ENCODE measurements at regions not wholly inside any gene's neighbourhood (a gene's known extent, or its start where the extent isn't known, plus 50 kb on each side); places are given as distances from the start of the nearest gene placed in this dataset.
A peak's percentile ranks its signal among the peaks of the same experiment; 100 is the strongest.
"Not testable (repeated sequence)": the region's sequence is repeated elsewhere in the genome, so short reads cannot be mapped to it uniquely, and the experiment has no call there.

DNA sequence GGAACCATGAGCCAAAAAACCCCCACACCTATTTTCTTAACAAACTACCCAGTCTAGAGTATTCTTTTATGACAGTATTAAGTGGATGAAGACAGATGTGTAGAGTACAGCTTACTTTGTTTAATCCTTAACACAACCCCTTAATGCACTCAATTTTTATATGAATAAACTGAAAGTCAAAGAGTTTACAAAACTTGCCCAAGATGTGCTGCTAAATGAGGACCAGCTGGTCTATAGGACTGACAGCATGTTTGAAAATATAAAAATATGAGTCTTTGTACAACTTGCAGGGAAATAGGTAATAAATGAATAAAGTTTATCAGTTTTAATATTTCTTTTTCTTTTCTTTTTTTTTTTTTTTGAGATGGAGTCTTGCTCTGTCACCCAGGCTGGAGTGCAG, 102.3 kb downstream of the ZFY start:
- Mint-ChIP-seq H3K4me1 (peaks cover 21% of the 10 kb centered on the region), H3K36me3 (peaks cover 5% of the 10 kb centered on the region), H3K9me3 (peaks cover 2% of the 10 kb centered on the region), H3K4me3 (no peak overlapping the region), H3K27me3 (no peaks in the 10 kb centered on the region), H3K27ac (no peak overlapping the region)
- ATAC-seq (ENCODE audit: low read depth), result no peak
- DNase-seq (ENCODE audit: low spot score in 2 of 2), result no peak

GRCh38 chrY:3040415-3040814, 105.2 kb downstream of the ZFY start:
- Mint-ChIP-seq H3K36me3 (no peaks in the 10 kb centered on the region), H3K4me3 (no peak overlapping the region), H3K27me3 (no peaks in the 10 kb centered on the region), H3K27ac (peak overlapping the region; percentile 84), H3K9me3 (no peaks in the 10 kb centered on the region), H3K4me1 (peaks cover 22% of the 10 kb centered on the region)
- no peak for ATAC-seq (ENCODE audit: low read depth)
- no peak for DNase-seq (ENCODE audit: low spot score in 2 of 2)

DNA sequence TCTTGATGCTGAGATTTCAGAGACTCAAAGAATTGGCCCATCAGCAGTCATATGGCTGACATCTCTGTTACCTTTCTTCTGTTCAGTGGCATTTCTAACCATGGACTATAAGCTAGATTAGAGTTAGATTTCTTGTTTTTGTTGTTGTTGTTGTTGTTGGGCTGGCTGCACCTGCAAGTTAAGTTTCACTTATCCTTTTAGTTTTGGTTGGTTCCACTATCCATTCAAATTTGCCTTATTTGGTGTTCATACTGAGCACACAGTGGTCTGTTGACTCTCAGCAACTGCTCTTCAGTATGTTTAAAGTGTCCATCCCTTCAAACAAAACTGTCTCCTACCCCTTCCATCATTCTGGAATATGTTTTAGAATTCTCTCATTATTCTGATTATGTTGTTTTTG, 106.8 kb downstream of the ZFY start:
- Mint-ChIP-seq H3K27ac (no peak overlapping the region), H3K4me3 (no peak overlapping the region), H3K27me3 (no peaks in the 10 kb centered on the region), H3K4me1 (peaks cover 34% of the 10 kb centered on the region), H3K9me3 (no peaks in the 10 kb centered on the region), H3K36me3 (peaks cover 1% of the 10 kb centered on the region)
- ATAC-seq (ENCODE audit: low read depth), result no peak
- DNase-seq (ENCODE audit: low spot score in 2 of 2), result no peak

DNA sequence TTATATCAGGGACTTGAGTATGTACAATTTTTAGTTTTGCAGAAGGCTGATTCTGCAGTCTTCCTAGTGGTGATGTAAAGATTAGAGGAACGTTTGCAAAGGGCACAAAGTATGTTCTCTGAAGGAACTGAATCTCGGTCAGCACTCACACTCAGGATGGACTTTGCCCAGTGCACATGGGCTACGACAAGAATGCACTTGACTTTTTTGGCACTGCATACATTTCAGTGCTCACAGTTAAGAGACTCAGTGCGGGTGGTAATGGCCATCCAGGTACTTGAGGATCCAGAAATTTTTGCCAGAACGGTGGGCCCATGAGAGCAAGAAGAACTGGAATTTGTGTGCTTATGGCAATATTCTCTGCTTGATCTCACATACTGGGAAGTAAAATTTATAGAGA, 107.7 kb downstream of the ZFY start:
- H3K27ac Mint-ChIP-seq, result no peak overlapping the region

GRCh38 chrY:3045048-3045447, 109.9 kb downstream of the ZFY start:
- DNase-seq (ENCODE audit: low spot score in 2 of 2), result no peak
- Mint-ChIP-seq H3K27me3 (no peaks in the 10 kb centered on the region), H3K4me3 (no peak overlapping the region), H3K9me3 (peaks cover 1% of the 10 kb centered on the region), H3K36me3 (peaks cover 7% of the 10 kb centered on the region), H3K27ac (no peak overlapping the region), H3K4me1 (peaks cover 40% of the 10 kb centered on the region)
- peak; percentile 68 for ATAC-seq (ENCODE audit: low read depth)

More for the DNA sequence above, 107.7 kb downstream of the ZFY start:
- Mint-ChIP-seq H3K27me3 (no peaks in the 10 kb centered on the region), H3K9me3 (peaks cover 1% of the 10 kb centered on the region), H3K36me3 (peaks cover 4% of the 10 kb centered on the region), H3K4me3 (no peak overlapping the region), H3K4me1 (peaks cover 37% of the 10 kb centered on the region)
- ATAC-seq (ENCODE audit: low read depth), result no peak
- DNase-seq (ENCODE audit: low spot score in 2 of 2), result no peak

DNA sequence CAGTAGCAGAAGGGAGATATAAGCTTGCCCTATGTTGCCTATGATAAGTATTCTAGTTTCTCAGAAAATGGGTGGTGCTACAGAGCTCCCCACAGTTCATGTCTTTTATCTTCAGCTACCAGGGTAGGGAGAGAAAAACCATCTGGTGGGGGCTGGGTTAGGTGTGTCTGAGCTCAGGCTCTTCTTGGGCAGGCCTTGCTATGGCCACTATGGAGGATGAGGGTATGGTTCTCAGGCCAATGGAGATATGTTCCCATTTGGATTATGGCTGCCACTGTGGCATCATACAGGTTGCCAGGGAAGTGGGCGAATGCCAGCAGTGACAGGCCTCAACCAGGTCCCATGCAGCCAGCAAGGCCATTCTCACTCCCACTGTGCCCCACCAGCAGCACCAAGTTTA, 120.3 kb downstream of the ZFY start:
- not testable (repeated sequence) for DNase-seq (ENCODE audit: low spot score in 2 of 2); H3K4me3 Mint-ChIP-seq; H3K36me3 Mint-ChIP-seq; H3K27me3 Mint-ChIP-seq; H3K4me1 Mint-ChIP-seq; H3K27ac Mint-ChIP-seq; H3K9me3 Mint-ChIP-seq; ATAC-seq (ENCODE audit: low read depth)

- not testable (repeated sequence) for DNase-seq (ENCODE audit: low spot score in 2 of 2); H3K4me1 Mint-ChIP-seq; H3K36me3 Mint-ChIP-seq; H3K9me3 Mint-ChIP-seq; H3K27me3 Mint-ChIP-seq; H3K27ac Mint-ChIP-seq; H3K4me3 Mint-ChIP-seq
- peak; percentile 35 for ATAC-seq (ENCODE audit: low read depth)
Measured at GRCh38 chrY:3058342-3058741, 123.2 kb downstream of the ZFY start.

DNA sequence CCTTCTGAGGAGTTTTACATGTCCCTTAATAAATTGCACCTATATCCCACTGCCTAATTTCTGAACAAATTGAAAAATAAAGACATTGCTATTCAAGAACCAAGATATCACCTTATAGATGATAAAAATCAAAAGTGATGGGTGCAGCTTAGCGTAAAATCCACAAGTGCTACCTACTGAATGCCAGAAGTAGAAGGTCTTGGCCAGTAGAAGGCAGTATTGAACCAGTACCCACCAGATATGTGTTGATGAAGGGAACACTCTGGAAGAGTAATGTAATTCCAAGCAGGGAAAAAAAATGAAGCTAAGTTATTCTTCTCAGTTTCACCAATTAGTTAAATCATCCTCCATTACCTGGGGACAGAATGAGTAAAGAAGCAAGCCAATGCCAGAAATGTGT, 125.5 kb downstream of the ZFY start:
- not testable (repeated sequence) for ATAC-seq (ENCODE audit: low read depth); H3K27ac Mint-ChIP-seq; H3K36me3 Mint-ChIP-seq; H3K4me1 Mint-ChIP-seq; H3K27me3 Mint-ChIP-seq; H3K9me3 Mint-ChIP-seq; DNase-seq (ENCODE audit: low spot score in 2 of 2); H3K4me3 Mint-ChIP-seq

DNA sequence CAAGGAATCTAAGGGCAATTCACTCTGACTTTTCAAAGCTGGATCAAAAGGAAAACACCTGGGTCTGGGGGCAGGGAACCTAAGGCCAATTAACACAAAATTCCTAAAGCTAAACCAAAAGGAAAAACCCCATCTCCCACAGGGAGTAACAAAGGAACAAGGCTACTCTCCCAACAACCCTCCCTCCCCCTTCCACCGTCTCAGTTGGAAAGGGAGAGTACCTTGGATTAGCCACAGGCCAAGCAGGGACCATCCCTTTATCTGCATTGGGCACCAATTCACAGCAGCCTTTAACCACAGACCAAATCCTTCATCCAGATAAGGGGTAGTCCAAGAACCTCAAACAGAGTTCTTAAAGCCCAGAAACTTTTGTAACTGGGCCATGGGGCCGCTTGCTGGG, 153.0 kb downstream of the ZFY start:
- H3K4me3 Mint-ChIP-seq; H3K27me3 Mint-ChIP-seq; H3K36me3 Mint-ChIP-seq; H3K4me1 Mint-ChIP-seq; DNase-seq (ENCODE audit: low spot score in 2 of 2); ATAC-seq (ENCODE audit: low read depth); H3K9me3 Mint-ChIP-seq; H3K27ac Mint-ChIP-seq: not testable (repeated sequence)

DNA sequence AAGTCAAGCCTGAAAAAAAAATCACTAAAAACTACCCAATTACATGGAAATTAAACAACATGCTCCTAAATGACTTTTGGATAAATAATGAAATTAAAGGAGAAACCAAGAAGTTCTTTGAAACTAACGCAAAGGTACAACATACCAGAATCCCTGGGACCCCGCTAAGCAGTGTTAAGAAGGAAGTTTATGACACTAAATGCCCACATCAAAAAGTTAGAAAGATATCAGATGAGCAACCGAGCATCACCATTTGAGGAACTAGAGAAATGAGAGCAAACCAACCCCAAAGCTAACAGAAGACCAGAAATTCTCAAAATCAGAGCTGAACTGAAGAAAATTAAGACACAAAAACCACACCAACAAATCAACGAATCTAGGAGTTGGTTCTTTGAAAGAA, 173.5 kb downstream of the ZFY start:
- not testable (repeated sequence) for H3K36me3 Mint-ChIP-seq; DNase-seq (ENCODE audit: low spot score in 2 of 2); H3K27me3 Mint-ChIP-seq; H3K27ac Mint-ChIP-seq; ATAC-seq (ENCODE audit: low read depth); H3K9me3 Mint-ChIP-seq; H3K4me3 Mint-ChIP-seq; H3K4me1 Mint-ChIP-seq

DNA sequence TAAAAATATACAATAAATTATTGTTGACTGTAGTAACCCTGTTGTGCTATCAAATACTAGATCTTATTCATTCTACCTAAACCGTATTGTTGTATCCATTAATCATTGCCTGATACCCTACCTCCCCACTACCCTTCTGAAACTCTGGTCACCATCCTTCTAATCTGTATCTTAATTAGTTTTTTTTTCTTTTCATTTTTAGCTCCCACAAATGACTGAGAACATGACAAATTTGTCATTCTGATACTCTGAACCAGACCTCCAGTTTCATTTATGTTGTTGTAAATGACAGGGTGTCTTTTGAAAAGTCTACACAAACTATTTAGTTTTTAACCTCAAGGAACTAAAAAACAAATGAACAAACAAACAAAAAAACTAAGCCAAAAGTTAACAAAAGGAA, 185.1 kb downstream of the ZFY start:
- not testable (repeated sequence) for ATAC-seq (ENCODE audit: low read depth); H3K4me3 Mint-ChIP-seq; DNase-seq (ENCODE audit: low spot score in 2 of 2); H3K27me3 Mint-ChIP-seq; H3K36me3 Mint-ChIP-seq; H3K9me3 Mint-ChIP-seq; H3K27ac Mint-ChIP-seq; H3K4me1 Mint-ChIP-seq

DNA sequence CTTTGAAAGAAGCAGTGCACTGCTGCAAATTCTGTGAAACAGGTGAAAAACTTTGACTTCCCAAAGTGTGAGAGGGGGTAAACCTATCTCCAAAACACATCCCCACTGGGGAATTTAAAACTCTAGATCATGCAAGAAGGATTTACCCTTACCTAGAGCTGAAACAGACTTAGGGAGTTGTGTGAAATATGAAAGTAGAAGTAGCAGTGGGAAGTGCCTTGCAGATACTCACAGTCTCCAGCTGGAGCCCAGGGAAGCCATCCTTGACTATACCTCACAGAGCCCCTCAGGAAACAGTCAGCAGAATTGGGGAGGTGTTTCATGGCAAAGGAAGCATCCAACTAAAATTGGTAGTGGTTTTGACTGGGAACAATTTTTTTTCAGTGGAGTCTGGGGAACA, 185.5 kb downstream of the ZFY start:
- not testable (repeated sequence) for DNase-seq (ENCODE audit: low spot score in 2 of 2); H3K4me3 Mint-ChIP-seq; H3K9me3 Mint-ChIP-seq; ATAC-seq (ENCODE audit: low read depth); H3K27ac Mint-ChIP-seq; H3K36me3 Mint-ChIP-seq; H3K27me3 Mint-ChIP-seq; H3K4me1 Mint-ChIP-seq

DNA sequence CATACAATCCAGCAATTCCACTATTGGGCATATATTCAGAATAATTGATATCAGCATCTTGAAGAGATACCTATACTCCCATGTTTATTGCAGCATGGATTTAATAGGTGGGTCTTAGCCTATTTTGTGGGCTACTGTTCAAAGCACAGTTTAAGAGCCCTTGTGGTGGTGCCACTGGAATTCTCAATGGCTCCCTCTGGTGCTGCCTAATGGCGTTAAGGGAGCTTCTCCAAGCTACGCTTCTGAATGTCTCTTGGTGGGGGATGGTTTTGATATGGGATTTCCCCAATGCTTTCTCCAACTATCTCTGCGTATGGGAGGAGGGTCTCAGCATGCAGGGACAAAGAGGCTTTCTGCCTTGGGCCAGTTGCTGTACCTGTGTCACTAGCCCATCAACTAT, 188.3 kb downstream of the ZFY start:
- not testable (repeated sequence) for DNase-seq (ENCODE audit: low spot score in 2 of 2); ATAC-seq (ENCODE audit: low read depth)

GRCh38 chrY:3171074-3171473, 235.9 kb downstream of the ZFY start:
- ATAC-seq (ENCODE audit: low read depth); H3K4me1 Mint-ChIP-seq; H3K36me3 Mint-ChIP-seq; DNase-seq (ENCODE audit: low spot score in 2 of 2); H3K27me3 Mint-ChIP-seq; H3K27ac Mint-ChIP-seq; H3K4me3 Mint-ChIP-seq; H3K9me3 Mint-ChIP-seq: not testable (repeated sequence)

More for the DNA sequence above, 188.3 kb downstream of the ZFY start:
- not testable (repeated sequence) for H3K4me3 Mint-ChIP-seq, H3K4me1 Mint-ChIP-seq, H3K9me3 Mint-ChIP-seq, H3K36me3 Mint-ChIP-seq, H3K27ac Mint-ChIP-seq, H3K27me3 Mint-ChIP-seq

GRCh38 chrY:3195035-3195434, 259.9 kb downstream of the ZFY start:
- H3K4me3 Mint-ChIP-seq; H3K36me3 Mint-ChIP-seq; DNase-seq (ENCODE audit: low spot score in 2 of 2); H3K9me3 Mint-ChIP-seq; H3K4me1 Mint-ChIP-seq; H3K27ac Mint-ChIP-seq; ATAC-seq (ENCODE audit: low read depth); H3K27me3 Mint-ChIP-seq: not testable (repeated sequence)

DNA sequence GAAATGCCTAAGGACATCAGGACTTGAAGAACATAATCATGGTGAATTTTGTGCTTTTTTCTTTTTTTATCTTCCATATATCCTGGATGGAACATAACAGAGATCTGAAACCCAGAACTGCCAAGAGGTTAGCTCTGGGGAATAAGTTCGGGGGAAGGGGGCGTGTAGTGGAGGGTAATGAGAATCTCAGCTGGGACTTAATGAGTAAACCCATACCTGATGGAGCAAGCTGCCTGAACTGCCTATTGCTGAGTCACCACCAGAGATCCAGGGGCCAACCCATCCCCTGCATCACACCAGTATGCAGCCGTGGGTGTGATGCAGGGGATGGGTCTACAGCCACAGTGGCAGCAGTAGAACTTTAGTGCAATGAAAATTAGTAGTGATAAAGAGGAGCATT, 267.1 kb downstream of the ZFY start:
- H3K36me3 Mint-ChIP-seq; H3K27me3 Mint-ChIP-seq; H3K9me3 Mint-ChIP-seq; DNase-seq (ENCODE audit: low spot score in 2 of 2); H3K4me1 Mint-ChIP-seq; H3K4me3 Mint-ChIP-seq; H3K27ac Mint-ChIP-seq; ATAC-seq (ENCODE audit: low read depth): not testable (repeated sequence)
